ENCODE measurements at regions not wholly inside any gene's neighbourhood (a gene's known extent, or its start where the extent isn't known, plus 50 kb on each side); places are given as distances from the start of the nearest gene placed in this dataset.

DNA sequence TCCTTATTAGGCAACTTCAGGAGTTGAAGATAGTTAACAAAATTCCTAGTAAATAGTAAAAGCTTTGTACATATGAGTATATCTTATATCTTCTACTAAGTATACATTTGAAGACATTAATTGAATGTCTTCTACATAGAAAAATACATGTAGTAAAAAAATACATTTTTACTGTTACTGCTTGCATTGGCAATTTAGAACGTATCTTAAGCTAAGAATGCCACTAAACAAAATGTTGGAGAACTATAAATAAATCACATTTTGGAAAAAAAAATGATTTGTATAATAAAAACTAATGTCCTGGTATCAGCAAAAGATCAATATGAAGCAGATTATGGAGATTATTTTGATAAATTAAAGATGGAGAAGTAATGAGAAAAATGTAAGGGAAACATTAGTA, 434.2 kb upstream of the SLC8A1 start:
- TF ChIP-seq SIN3A (IDR thresholded peaks at IDR 0.05; ENCODE audit: borderline replicate concordance, insufficient read depth, low read length) = no peak
- TF ChIP-seq FOXP2 (optimal IDR thresholded peaks at IDR 0.05; ENCODE audit: borderline replicate concordance, extremely low read depth, extremely low read length, insufficient read depth) = no peak
- TF ChIP-seq, protein P1, sequence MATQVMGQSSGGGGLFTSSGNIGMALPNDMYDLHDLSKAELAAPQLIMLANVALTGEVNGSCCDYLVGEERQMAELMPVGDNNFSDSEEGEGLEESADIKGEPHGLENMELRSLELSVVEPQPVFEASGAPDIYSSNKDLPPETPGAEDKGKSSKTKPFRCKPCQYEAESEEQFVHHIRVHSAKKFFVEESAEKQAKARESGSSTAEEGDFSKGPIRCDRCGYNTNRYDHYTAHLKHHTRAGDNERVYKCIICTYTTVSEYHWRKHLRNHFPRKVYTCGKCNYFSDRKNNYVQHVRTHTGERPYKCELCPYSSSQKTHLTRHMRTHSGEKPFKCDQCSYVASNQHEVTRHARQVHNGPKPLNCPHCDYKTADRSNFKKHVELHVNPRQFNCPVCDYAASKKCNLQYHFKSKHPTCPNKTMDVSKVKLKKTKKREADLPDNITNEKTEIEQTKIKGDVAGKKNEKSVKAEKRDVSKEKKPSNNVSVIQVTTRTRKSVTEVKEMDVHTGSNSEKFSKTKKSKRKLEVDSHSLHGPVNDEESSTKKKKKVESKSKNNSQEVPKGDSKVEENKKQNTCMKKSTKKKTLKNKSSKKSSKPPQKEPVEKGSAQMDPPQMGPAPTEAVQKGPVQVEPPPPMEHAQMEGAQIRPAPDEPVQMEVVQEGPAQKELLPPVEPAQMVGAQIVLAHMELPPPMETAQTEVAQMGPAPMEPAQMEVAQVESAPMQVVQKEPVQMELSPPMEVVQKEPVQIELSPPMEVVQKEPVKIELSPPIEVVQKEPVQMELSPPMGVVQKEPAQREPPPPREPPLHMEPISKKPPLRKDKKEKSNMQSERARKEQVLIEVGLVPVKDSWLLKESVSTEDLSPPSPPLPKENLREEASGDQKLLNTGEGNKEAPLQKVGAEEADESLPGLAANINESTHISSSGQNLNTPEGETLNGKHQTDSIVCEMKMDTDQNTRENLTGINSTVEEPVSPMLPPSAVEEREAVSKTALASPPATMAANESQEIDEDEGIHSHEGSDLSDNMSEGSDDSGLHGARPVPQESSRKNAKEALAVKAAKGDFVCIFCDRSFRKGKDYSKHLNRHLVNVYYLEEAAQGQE (IDR thresholded peaks at IDR 0.05; ENCODE audit: insufficient read depth in 1 of 2, low read depth in 2 of 2, low read length in 2 of 2) = no peak
- no peak for TF ChIP-seq POLR2AphosphoS5 (IDR thresholded peaks at IDR 0.05; ENCODE audit: low read depth, low read length)
- TF ChIP-seq TAF1 (IDR thresholded peaks at IDR 0.05; ENCODE audit: borderline replicate concordance, insufficient read depth, low read length) = no peak

DNA sequence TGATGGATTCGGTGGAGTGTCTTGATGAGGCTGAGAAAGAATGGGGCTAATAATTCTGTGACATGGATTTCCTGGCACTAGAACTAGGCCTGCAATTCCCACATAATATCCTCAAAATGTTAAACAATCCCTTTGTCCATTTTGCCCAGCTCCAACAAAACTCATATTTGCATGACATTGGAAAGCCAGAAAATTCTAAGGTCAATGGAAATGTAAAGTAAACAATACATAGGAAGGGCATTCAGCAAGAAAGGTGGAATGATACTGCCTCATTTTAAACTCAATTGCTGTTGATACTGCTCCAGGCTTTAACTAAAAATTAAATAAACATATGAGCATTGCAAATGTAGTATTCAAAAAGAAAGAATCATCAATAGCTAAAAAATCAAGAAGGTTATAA, 434.8 kb upstream of the SLC8A1 start:
- TF ChIP-seq TAF1 (IDR thresholded peaks at IDR 0.05; ENCODE audit: borderline replicate concordance, insufficient read depth, low read length) (no peak), FOXP2 (optimal IDR thresholded peaks at IDR 0.05; ENCODE audit: borderline replicate concordance, extremely low read depth, extremely low read length, insufficient read depth) (no peak), POLR2AphosphoS5 (IDR thresholded peaks at IDR 0.05; ENCODE audit: low read depth, low read length) (no peak), SIN3A (IDR thresholded peaks at IDR 0.05; ENCODE audit: borderline replicate concordance, insufficient read depth, low read length) (no peak)
- TF ChIP-seq, protein P1 (IDR thresholded peaks at IDR 0.05; ENCODE audit: insufficient read depth in 1 of 2, low read depth in 2 of 2, low read length in 2 of 2) = no peak

DNA sequence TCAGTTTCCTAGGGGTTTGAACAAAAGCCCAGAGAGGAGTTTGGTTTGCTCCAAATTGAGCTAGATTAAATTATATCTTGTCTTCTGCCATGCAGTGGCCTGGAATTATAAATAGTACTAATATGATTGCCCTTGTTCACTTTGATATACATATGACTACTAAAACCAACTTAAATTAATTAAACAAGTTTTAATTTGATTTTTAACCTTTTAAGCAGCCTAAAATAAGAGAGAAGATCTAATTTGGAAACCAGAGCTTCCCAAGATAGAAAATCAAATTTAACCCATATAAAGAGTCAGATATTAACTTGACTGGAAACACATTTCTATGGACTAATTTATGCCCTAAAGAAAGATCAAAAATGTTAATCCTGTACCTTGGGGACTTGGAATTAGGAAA, 444.5 kb upstream of the SLC8A1 start:
- TF ChIP-seq POLR2AphosphoS5 (IDR thresholded peaks at IDR 0.05; ENCODE audit: low read depth, low read length) (no peak), FOXP2 (optimal IDR thresholded peaks at IDR 0.05; ENCODE audit: borderline replicate concordance, extremely low read depth, extremely low read length, insufficient read depth) (no peak), SIN3A (IDR thresholded peaks at IDR 0.05; ENCODE audit: borderline replicate concordance, insufficient read depth, low read length) (no peak), TAF1 (IDR thresholded peaks at IDR 0.05; ENCODE audit: borderline replicate concordance, insufficient read depth, low read length) (no peak)
- TF ChIP-seq, protein P1 (IDR thresholded peaks at IDR 0.05; ENCODE audit: insufficient read depth in 1 of 2, low read depth in 2 of 2, low read length in 2 of 2) = no peak

GRCh38 chr2:40914666-40915065, 462.8 kb upstream of the SLC8A1 start:
- TF ChIP-seq FOXP2 (optimal IDR thresholded peaks at IDR 0.05; ENCODE audit: borderline replicate concordance, extremely low read depth, extremely low read length, insufficient read depth) (no peak), TAF1 (IDR thresholded peaks at IDR 0.05; ENCODE audit: borderline replicate concordance, insufficient read depth, low read length) (no peak), POLR2AphosphoS5 (IDR thresholded peaks at IDR 0.05; ENCODE audit: low read depth, low read length) (no peak), SIN3A (IDR thresholded peaks at IDR 0.05; ENCODE audit: borderline replicate concordance, insufficient read depth, low read length) (no peak)
- TF ChIP-seq, protein P1 (IDR thresholded peaks at IDR 0.05; ENCODE audit: insufficient read depth in 1 of 2, low read depth in 2 of 2, low read length in 2 of 2) = no peak

DNA sequence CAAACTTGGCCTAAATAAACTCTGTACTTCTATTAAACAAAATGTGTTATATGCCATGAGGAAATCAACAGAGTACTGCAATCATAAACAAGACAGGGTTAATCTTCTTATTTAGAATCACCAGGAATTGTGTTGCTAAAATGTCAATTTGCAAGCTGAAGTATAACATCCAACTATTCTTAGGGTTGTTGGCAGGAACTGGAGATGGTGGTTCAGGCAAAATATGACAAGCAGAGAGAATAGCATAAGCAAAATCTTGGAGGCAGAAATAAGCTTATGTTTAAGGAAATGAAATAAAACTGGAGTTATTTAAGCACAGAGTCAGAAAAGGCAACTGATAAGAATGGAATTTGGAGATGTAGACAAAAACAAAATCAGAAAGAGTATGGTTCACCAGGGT, 463.8 kb upstream of the SLC8A1 start:
- TF ChIP-seq SIN3A (IDR thresholded peaks at IDR 0.05; ENCODE audit: borderline replicate concordance, insufficient read depth, low read length) (no peak), FOXP2 (optimal IDR thresholded peaks at IDR 0.05; ENCODE audit: borderline replicate concordance, extremely low read depth, extremely low read length, insufficient read depth) (no peak), TAF1 (IDR thresholded peaks at IDR 0.05; ENCODE audit: borderline replicate concordance, insufficient read depth, low read length) (no peak), POLR2AphosphoS5 (IDR thresholded peaks at IDR 0.05; ENCODE audit: low read depth, low read length) (no peak)
- TF ChIP-seq, protein P1 (IDR thresholded peaks at IDR 0.05; ENCODE audit: insufficient read depth in 1 of 2, low read depth in 2 of 2, low read length in 2 of 2) = no peak
